NAMALWA (cell line): ENCODE measurements at regions not wholly inside any gene's neighbourhood (a gene's known extent, or its start where the extent isn't known, plus 50 kb on each side); places are given as distances from the start of the nearest gene placed in this dataset.
A peak's percentile ranks its signal among the peaks of the same experiment; 100 is the strongest.

Source experiments
- DNase-seq: peaks from one replicate; pipeline ENCODE4 v3.0.0-alpha.2; 2015; ENCODE audit warnings: low spot score

DNA sequence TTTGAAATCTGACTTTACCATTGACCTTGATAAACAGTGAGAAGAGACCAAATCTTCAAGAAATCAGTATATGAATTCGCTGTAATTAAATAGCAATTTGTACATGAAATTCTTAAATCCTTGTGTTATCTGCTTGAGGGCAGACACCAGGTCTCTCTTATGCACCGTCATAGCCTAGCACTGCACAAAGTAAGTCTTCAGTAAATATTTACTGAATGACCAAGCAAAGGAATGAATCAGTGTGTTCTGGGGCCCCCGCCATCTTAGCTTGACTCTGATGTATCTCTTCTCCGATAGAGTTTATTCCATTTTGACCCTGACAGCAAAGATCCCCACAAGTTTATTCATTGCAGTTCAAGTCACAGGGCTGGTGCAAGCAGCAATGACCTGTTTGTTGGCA is 328.0 kb downstream of the TMEM114 start:
- no peak for DNase-seq

DNA sequence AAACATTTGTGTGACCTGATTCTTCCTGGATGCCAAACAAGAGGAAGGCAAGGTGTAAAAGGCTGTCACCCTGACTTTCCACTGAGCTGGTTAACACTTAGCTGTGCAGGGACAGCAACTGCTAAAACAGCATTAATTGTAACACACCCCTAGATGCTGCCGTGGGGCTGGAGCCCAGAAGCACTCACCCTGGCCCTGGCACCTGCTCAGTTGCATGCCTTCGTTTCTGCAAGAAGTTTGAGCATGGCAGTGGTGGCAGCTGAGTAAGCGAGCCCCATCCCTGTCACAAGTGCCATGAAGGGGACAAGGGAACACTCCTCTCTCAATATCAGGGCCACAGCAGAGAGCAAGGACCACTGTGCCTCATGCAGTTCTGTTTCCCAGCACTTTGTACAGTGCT is 330.2 kb downstream of the TMEM114 start:
- no peak for DNase-seq

DNA sequence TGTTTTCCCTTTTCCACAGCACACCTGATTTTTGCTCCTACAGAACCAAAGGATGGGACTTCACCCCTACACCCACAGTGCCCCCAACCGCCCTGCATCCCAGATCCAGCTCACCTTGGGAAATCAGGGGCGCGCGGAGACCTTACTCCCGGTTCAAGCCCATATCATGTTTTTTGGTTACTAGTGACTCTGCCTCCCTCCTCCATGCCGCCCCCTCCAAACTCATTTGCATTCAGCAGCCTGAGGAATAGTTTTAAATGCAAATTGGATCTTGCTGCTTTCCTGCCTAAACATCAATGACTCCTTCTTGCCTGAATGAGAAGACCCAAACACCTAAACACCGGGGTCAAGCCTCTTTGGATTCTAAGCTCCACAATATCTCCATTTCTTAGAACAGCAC is 331.8 kb downstream of the TMEM114 start:
- no peak for DNase-seq

DNA sequence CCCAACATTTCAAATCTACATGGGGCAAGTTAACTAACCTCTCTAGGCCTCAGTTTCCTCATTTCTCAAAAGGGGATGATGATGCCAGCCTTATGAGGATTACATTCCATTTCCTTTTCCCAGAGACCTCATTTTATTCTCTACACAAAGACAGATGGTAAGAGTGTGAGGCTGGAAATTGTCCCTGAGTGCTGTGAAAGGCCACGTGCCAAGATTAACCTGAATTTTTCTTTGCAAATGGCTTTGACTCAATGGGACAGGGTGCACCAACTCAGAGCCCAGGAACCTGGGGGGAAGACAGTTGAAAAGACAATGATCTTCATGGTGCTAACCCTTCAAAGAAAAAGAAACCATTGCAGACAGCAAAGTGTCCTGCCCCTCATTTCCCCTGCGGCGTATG is 332.8 kb downstream of the TMEM114 start:
- no peak for DNase-seq

DNA sequence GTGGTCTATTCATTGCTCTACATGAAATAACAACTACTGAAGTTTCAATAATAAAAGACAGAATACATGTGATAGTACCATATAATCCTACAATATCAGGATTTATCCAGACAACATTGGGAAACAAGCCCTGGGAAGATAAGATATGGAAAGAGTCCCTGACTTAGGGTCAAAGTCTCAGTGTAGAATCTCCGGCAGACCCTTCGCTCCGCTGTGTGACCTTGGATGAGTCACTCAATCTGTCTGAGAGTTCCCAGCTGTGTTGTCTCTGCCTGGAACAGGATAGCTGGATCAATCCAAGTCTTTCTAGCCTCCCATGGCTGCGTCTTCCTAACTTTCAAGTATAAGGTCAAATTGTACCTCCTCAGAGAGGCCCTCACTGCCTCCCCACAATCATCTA is 335.9 kb downstream of the TMEM114 start:
- DNase-seq: no peak

DNA sequence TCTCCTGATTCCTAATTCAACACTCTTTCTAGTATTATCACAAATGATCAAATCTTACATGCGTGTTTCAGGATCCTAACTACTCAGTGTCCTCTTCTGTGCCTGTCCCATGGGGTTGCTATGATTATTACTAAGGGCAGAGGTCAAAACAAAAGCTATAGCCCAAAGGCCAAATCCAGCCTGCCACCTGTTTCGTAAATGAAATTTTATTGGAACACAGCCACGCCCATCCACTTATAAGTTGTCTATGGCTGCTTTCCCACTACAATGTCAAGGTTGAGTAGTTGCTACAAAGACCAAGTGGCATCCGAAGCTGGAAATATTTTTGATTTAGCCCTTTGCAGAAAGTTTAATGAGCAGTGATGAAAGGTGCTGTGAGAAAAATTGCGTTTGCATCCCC is 336.6 kb downstream of the TMEM114 start:
- no peak for DNase-seq

DNA sequence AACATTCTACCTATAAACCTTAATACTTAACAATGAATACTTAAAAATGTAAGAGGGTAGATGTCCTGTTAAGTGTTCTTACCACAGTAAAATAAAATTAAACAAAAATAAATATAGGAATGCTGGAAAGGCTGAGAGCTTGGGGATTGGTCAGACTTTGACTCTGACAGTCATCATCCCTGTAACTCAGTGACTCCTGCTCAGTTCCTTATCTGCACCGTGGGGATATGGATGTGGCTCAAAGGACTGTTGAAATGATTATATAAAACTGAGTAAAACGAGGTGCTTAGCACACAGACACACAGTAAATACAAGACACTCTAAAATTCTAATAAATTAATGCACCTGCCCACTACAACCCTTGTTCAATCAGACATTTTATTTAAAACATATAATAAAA is 338.6 kb downstream of the TMEM114 start:
- no peak for DNase-seq

DNA sequence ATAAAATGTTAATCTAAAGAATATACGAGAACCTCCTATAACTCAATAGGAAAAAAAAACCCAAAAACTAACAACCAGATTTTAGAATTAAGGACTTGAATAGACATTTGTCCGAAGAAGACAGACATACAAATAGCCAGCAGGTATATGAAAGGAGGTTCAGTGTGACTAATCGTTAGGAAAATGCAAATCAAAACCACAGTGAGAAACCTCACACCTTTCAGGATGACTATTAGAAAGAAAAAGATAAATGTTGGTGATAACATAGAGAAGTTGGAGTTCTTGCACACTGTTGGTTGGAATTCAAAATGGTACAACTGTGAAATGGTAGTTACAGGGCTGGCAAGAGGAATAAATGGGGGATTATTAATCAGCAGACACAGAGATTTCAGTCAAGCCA is 339.0 kb downstream of the TMEM114 start:
- no peak for DNase-seq

DNA sequence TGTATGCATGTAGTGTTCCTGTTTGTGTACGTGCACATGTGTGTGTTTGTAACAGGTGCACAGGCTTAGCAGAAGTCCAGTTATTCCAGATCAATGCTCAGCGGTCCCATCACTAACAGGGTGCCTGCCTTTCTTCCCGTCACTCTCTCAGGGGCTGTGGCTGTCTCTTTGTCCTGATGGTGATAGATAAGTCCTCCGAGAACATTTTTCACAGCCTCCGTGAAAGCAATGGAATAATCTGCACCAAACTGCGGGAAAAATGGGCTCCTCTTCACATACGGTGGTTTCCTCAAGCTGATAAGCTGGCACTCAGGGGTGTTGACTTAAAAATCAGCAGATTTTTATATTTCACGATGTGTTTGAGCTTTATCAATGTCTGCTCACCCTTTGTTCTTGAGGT is 342.3 kb downstream of the TMEM114 start:
- DNase-seq: no peak

DNA sequence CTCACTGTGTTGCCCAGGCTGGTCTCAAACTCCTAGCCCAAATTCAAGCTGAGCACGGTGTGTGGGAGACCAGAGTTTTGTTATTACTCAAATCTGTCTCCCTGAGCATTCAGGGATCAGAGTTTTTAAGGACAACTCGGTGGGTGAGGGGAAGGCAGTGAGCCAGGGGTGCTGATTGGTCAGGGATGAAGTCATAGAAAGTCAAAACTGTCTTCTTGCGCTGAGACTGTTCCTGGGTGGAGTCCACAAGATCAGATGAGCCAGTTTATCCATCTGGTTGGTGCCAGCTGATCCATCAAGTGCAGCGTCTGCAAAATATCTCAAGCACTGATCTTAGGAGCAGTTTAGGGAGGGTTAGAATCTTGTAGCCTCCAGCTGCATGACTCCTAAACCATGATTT is 346.3 kb downstream of the TMEM114 start:
- DNase-seq: no peak

DNA sequence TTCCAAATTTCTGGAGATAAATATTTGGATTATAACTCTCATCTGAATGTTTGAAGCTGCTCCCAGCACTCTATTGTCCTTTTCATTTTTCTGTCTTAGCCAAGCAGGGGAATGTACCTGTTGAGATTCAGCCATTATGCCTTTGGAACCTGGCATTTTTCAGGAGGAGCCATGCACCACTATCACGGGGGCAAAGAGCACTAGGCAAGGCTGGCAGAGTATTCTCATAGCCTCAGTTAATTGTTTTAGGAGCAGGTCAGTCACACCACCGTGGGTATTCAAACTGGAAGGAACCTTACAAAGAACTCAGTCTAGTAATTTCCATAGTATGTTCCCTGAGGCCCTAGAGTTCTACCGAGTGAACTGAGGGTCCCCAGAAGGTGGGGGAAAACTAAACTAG is 348.9 kb downstream of the TMEM114 start:
- DNase-seq: no peak

DNA sequence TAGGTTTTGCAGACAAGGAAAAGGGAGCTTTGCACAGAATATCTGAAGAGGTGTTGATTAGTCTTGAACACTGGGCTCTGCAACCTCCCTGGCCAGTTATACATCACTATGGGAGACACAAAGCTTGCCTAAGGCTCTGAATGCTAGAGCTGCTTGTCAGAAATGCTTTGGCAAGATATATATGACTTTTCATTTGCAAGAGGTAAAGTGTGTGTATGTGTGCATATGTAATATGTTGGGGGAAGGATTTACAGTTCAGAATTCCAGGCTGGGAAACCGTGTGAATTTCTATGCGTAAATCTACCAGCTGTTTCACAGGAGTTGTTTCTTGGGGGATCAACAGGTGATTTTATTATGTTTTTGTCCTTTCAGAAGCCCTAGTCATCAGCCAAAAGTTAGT is 350.9 kb downstream of the TMEM114 start:
- DNase-seq: no peak

DNA sequence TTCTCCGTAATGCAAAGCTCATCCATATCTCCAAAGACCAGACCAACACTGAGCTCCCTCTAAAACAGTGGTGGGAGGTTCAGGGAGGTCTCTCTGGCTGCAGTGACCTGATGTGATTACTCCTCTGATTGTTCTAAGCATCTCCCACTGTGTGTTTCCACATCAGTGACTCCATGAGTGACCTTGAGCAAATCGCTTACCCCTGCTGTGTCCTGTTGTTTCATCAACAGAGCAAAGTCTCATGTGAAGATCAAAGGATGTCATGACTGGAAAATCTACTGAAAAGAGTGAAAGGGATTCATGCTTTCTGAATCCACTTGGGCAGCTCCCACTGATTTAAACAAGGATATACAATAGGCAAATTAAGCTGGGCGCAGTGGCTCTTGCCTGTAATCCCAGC is 352.9 kb downstream of the TMEM114 start:
- DNase-seq: no peak

DNA sequence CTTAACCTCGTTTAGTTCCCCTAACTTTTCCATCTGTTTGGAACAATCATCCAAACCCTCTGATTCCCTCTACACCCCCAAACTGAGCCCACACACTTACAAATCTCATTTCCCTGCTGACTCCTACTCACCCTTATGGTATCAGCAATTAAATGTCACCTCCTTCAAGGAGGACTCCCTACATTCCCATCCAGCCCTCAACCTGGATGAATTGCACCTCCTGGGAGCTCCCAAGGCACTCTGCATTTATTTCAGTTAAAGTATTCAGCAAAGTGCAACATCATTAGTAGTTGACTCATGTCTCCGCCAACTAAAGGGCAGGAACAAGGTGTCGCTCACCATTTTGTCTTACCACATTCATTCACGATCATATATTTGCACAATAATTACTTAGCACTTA is 353.5 kb downstream of the TMEM114 start:
- DNase-seq: no peak

DNA sequence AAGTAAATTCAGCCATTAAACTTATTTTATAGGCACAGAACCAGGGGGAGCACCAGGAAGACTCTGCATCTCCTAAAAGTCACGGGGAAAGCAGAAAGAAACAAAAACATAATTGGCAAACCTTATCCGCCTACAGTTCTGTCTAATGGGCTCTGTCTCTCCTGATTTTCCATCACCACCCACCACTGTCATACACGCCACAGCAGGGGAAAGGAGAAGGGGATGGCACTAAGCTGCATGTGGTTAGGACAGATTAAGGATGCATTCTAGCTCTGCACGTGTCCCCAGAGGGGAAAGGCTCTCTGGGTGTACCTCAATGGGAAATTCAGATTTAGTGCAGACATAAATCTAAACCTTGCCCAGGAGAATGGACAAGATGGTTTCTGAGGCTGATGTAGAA is 359.8 kb downstream of the TMEM114 start:
- no peak for DNase-seq

DNA sequence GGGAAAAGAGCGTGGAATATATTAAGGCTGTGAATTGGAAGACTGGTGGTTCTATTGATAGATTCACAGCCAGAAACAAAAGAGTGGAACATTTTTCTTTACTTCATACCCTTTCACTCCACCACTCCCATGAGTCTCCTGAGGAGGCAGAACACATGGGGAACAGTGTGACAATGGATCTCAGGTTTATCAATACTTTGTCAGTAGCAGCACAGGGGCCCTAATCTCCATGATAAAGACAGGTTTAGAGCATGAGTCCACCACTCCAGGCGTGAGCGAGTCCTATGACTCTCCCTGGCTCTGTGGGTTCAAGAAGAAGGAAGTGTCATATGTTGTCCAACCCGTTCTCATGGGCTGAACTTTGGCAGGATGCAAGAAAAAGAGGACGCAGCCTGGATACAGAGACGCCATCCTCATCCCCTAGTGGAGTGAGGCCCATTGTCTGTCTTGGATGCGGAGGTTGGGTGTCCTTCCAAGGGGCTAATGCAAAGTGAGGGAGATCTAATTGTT is 361.2 kb downstream of the TMEM114 start:
- DNase-seq: no peak

DNA sequence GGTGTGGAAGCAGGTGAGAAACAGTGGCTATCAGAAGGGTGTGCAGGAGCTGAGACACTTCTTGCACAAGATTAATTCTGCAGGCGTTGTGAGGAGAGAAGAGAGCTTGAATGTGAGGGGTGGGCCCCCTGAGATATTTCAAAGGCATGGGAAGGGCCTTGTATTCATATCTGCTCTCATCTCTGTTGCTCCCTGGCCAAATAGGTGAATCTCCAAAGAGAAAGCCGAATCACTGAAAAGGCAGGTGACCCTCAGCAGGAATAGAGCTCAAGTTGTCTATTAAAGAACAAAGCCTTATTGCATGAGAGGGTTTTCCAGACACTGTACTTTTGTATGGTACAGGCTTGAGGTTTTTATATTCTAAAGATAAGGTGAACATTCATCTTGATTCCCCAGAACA is 373.1 kb downstream of the TMEM114 start:
- DNase-seq: no peak

DNA sequence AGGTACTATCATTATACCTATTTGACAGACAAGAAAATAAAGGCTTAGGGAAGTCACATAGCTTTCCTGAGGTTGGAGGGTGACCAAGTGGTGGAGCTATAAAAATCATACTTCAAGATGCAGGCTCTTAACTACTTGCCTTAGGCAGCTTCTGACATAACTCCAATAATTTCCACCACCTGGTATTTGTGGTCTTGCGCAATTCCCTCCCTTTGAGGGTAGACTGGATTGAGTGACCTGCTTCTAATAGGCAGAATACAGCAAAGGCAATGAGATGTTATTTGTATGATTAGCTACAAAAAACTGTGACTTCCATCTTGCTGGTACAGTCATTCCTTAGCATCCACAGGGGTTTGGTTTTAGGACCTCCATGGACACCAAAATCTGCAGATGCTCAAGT is 385.5 kb downstream of the TMEM114 start:
- no peak for DNase-seq

DNA sequence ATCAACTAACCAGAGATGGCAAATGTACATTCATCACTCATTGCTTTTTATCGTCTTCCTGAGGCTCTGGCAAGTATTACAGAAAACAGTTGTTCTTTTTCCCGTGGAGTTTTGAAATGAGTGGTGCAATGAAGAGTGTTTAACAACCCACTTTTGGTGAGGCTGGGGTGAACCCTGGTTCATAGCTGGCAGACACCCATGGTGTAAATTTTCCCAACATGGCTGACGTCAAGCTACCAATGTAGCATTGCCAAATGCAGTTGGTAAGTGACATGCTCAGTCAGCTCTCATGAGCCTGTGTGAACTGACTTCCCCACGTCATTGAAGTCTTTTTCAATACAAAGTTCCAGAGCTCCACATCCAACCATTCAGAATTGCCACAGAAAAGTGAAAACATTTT is 386.2 kb downstream of the TMEM114 start:
- DNase-seq: no peak

DNA sequence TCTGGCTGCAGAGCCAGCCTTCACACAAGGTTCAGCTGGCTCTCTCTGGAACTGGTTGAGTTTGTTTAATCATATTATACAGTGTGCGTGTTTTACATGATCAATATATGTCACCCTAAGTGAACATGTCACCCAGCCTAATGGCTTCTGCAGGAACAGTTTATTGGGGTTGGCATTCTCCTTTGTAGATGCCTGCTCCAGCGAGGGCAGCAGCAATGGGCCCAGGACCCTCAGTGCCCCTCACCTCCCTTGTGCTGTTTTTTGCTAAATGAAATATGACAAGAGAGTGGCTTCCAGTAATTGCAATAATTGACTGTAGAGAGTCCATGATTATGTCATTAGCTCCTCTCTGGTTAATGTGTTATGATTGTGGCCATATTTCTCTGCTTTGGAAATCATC is 387.2 kb downstream of the TMEM114 start:
- DNase-seq: no peak

DNA sequence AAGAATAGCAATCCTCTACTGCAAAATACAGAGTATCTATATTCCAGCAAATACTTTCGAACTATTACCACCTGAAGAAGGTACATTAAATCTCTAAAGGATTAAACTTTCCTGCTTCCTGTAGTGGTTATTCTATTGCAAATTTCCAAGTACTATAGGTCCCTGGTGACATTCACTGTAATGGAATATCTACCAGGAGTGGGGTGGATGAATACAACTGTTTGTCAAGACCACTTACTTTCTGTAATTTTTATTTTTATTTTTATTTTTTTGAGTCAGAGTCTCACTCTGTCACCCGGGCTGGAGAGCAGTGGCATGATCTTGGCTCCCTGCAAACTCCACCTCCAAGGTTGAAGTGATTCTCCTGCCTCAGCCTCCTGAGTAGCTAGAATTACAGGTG is 389.5 kb downstream of the TMEM114 start:
- no peak for DNase-seq

DNA sequence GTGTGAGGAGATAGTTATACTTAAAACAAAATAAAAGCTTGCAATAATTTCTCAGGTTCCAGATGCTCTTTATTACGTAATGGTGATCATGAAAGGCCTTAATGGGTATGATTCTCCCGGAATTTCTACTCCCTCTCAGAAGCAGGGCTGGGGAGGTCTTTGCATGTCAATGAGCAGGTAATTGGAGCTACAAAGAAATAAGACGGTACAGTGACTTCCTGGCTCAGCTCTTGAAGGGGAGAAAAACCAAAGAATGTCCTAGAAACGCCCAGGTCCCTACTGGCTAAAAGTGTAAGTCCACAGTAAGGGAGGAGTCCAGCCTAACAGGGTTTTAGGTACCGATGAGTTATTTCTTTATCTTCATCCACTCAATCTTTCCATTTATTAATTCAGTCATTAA is 390.9 kb downstream of the TMEM114 start:
- DNase-seq: no peak

DNA sequence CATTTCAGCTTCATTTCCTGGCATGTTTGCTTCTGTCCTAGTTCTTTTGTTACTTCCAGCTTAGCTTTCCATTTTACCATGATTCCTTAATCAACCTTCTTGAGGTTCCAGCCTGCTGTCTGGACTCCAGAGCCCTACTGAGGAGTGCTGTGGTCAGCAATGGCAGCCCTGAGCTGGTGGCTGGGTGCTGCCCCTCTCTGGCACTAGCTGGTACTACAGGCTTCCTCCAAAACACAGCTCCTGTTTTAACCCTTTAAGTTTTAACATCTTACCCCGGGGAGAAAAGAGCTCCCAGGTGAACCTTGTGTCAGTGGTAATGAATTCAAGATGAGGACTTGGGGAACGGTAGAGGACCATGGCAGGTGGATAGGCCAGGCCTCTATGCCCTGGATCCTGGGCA is 395.5 kb downstream of the TMEM114 start:
- DNase-seq: peak; percentile 11

DNA sequence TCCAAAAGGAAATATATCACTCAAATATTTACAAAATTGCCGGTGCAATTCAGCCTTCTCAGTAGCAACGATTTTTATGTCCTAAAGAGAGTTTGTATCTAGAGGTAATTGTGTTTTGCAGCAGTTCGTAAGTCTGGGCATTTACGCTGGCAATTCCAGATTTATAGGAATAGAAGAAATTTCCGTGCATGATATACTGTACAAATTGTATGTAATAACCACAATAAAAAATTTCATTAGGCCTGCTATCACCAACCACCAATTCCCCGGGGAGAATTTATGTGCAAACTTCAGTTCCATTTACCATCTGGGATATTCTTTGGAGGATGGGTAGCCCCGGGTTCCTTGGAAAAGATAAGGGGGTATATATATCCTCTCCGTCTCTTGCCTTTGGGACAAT is 401.5 kb downstream of the TMEM114 start:
- DNase-seq: no peak

DNA sequence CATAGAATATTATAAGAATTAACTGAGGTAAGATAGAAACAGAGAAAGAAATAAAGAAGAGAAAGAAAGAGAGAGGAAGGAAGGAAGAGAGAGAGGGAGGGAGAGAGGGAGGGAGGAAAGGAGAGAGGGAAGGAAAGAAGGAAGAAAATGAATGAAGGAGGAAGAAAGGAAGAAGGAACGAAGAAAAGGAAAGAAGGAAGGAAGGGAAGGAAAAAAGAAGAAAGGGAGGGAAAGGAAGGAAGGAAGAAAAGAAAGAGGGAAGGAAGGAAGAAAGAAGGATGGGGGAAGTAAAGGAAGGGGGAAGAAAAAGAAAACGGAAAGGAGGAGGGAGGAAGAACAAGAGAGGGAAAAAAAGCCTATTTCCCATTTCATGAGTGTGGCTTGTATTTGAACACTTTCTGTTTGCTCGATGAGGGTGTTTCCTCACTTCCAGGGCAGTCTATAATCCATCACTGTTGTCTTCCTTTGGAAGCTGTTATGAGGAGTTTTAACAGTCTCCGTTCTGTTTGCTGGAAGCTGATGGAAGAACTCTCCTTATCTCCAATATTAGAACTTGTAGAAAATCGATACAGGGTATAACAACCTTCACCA is 402.4 kb downstream of the TMEM114 start:
- DNase-seq: no peak
